ENCODE measurements at regions not wholly inside any gene's neighbourhood (a gene's known extent, or its start where the extent isn't known, plus 50 kb on each side); places are given as distances from the start of the nearest gene placed in this dataset.
A peak's percentile ranks its signal among the peaks of the same experiment; 100 is the strongest.

- no peaks in the 10 kb centered on the region for H3K36me3 ChIP-seq
- H3K4me3 ChIP-seq (ENCODE audit: low read depth, low read length): no peak overlapping the region
- H3K4me1 ChIP-seq: peaks cover 9% of the 10 kb centered on the region; the same call in 1 of the 2 replicates
- no peak for DNase-seq
- no peaks in the 10 kb centered on the region; the same call in 1 of the 2 replicates for H3K9me3 ChIP-seq
- no peaks in the 10 kb centered on the region for H3K27me3 ChIP-seq
- no peak for TF ChIP-seq CTCF (IDR thresholded peaks at IDR 0.05; ENCODE audit: low read depth, low read length)
These were observed 324.9 kb downstream of the LPIN1 start for GRCh38 chr2:12071318-12071717.

- TF ChIP-seq CTCF (IDR thresholded peaks at IDR 0.05; ENCODE audit: low read depth, low read length): no peak
- DNase-seq: no peak
- no peaks in the 10 kb centered on the region for H3K27me3 ChIP-seq
- no peaks in the 10 kb centered on the region for H3K36me3 ChIP-seq
- no peak overlapping the region for H3K4me3 ChIP-seq (ENCODE audit: low read depth, low read length)
- peaks cover 17% of the 10 kb centered on the region for H3K4me1 ChIP-seq
- H3K9me3 ChIP-seq: no peaks in the 10 kb centered on the region; the same call in 1 of the 2 replicates
These were observed 326.9 kb downstream of the LPIN1 start for GRCh38 chr2:12073217-12073852.

GRCh38 chr2:12074126-12074844 is 327.9 kb downstream of the LPIN1 start:
- Histone ChIP-seq H3K4me3 (ENCODE audit: low read depth, low read length) (no peak overlapping the region), H3K4me1 (peaks cover 17% of the 10 kb centered on the region), H3K36me3 (no peaks in the 10 kb centered on the region), H3K9me3 (no peaks in the 10 kb centered on the region; the same call in 1 of the 2 replicates), H3K27me3 (no peaks in the 10 kb centered on the region)
- no peak for TF ChIP-seq CTCF (IDR thresholded peaks at IDR 0.05; ENCODE audit: low read depth, low read length)
- no peak for DNase-seq

- Histone ChIP-seq H3K4me1 (peaks cover 17% of the 10 kb centered on the region), H3K27me3 (no peaks in the 10 kb centered on the region), H3K9me3 (no peaks in the 10 kb centered on the region; the same call in 1 of the 2 replicates), H3K36me3 (no peaks in the 10 kb centered on the region), H3K4me3 (ENCODE audit: low read depth, low read length) (no peak overlapping the region)
- no peak for TF ChIP-seq CTCF (IDR thresholded peaks at IDR 0.05; ENCODE audit: low read depth, low read length)
- no peak for DNase-seq
These were observed 328.4 kb downstream of the LPIN1 start for GRCh38 chr2:12074845-12075217.

- Histone ChIP-seq H3K4me3 (ENCODE audit: low read depth, low read length) (no peak overlapping the region), H3K9me3 (no peaks in the 10 kb centered on the region; the same call in 1 of the 2 replicates), H3K4me1 (peaks cover 17% of the 10 kb centered on the region), H3K27me3 (no peaks in the 10 kb centered on the region), H3K36me3 (no peaks in the 10 kb centered on the region)
- DNase-seq: no peak
- no peak for TF ChIP-seq CTCF (IDR thresholded peaks at IDR 0.05; ENCODE audit: low read depth, low read length)
These were observed 329.2 kb downstream of the LPIN1 start for GRCh38 chr2:12075603-12076002.

GRCh38 chr2:12076810-12077209 is 330.4 kb downstream of the LPIN1 start:
- no peaks in the 10 kb centered on the region for H3K36me3 ChIP-seq
- DNase-seq: peak; percentile 71
- H3K9me3 ChIP-seq: no peaks in the 10 kb centered on the region; the same call in 1 of the 2 replicates
- H3K27me3 ChIP-seq: no peaks in the 10 kb centered on the region
- no peak for TF ChIP-seq CTCF (IDR thresholded peaks at IDR 0.05; ENCODE audit: low read depth, low read length)
- H3K4me3 ChIP-seq (ENCODE audit: low read depth, low read length): no peak overlapping the region
- peaks cover 17% of the 10 kb centered on the region for H3K4me1 ChIP-seq

Data from BE2C (cell line).